HEK293 (cell line): ENCODE measurements at regions not wholly inside any gene's neighbourhood (a gene's known extent, or its start where the extent isn't known, plus 50 kb on each side); places are given as distances from the start of the nearest gene placed in this dataset.

ENCODE experiments used
- CTCF ChIA-PET: fragments of 350-600 bp; formaldehyde crosslinking; extraction: SDS; loops from one replicate; lab custom pipeline; 2021; ENCODE audit warnings: antibody characterized with exemption; lab: Yijun Ruan, JAX
- POLR2A ChIA-PET: fragments of 300-600 bp; formaldehyde crosslinking; extraction: SDS; loops from one replicate; lab custom pipeline; 2020; ENCODE audit warnings: antibody characterized with exemption, inconsistent platforms; lab: Yijun Ruan, JAX
- H3K27ac ChIP-seq: fragments of 200-500 bp; sonication (Bioruptor generic); 2 replicates; pipeline ENCODE4 v1.5.1; 2014; ENCODE audit warnings: low read depth, low read length, control low read depth, inconsistent platforms; ENCODE audit errors: extremely low read depth
- H3K36me3 ChIP-seq, 2 experiments: fragments of 200-500 bp in 1 of 2; sonication (Bioruptor generic) in 1 of 2; 1 replicate in 1 of 2; 2 replicates in 1 of 2; pipeline ENCODE4 v1.5.1; 2014 to 2017; ENCODE audit warnings: inconsistent platforms in 2 of 2, low read length in 2 of 2; ENCODE audit not compliant: control insufficient read depth in 2 of 2, insufficient read depth in 1 of 2
- H3K4me1 ChIP-seq: fragments of 200-500 bp; sonication (Bioruptor generic); 2 replicates; pipeline ENCODE4 v1.5.1; 2014; ENCODE audit warnings: mild to moderate bottlenecking, low read length, inconsistent platforms; ENCODE audit not compliant: control insufficient read depth, insufficient read depth
- H3K4me3 ChIP-seq: 2 replicates; pipeline ENCODE4 v1.5.1; 2011; ENCODE audit warnings: low read depth, mild to moderate bottlenecking, control low read depth, low read length, moderate library complexity
- H3K9me3 ChIP-seq: fragments of 200-500 bp; sonication (Bioruptor generic); 2 replicates; pipeline ENCODE4 v1.5.1; 2014; ENCODE audit warnings: low read depth, low read length, inconsistent platforms; ENCODE audit not compliant: control insufficient read depth, insufficient read depth
- AEBP2 ChIP-seq: fragments of 450-650 bp; formaldehyde crosslinking; IDR thresholded peaks from 2 replicates; pipeline ENCODE4 v1.5.1; 2016; ENCODE audit warnings: missing biosample characterization, missing genetic modification characterization, borderline replicate concordance
- ATF2 ChIP-seq: fragments of 450-650 bp; formaldehyde crosslinking; IDR thresholded peaks from 2 replicates; pipeline ENCODE4 v1.5.1; 2016; ENCODE audit warnings: missing biosample characterization, missing genetic modification characterization, low read depth
- HOXA7 ChIP-seq: sonication (generic); formaldehyde crosslinking; IDR thresholded peaks from 2 replicates; pipeline ENCODE4 v1.8.1; 2022; ENCODE audit warnings: missing genetic modification reagents, borderline replicate concordance
- PATZ1 ChIP-seq: fragments of 450-650 bp; formaldehyde crosslinking; IDR thresholded peaks from 2 replicates; pipeline ENCODE4 v1.5.1; 2016; ENCODE audit warnings: missing biosample characterization, missing genetic modification characterization
- SCRT2 ChIP-seq: fragments of 450-650 bp; formaldehyde crosslinking; IDR thresholded peaks from 2 replicates; pipeline ENCODE4 v1.5.1; 2016; ENCODE audit warnings: missing biosample characterization, missing genetic modification characterization
- SP2 ChIP-seq: fragments of 450-650 bp; formaldehyde crosslinking; IDR thresholded peaks from 2 replicates; pipeline ENCODE4 v1.5.1; 2016; ENCODE audit warnings: missing biosample characterization, missing genetic modification characterization
- SP7 ChIP-seq: fragments of 450-650 bp; formaldehyde crosslinking; IDR thresholded peaks from 2 replicates; pipeline ENCODE4 v1.5.1; 2016; ENCODE audit warnings: missing biosample characterization, missing genetic modification characterization
- ZBTB1 ChIP-seq: fragments of 450-650 bp; formaldehyde crosslinking; IDR thresholded peaks from 2 replicates; pipeline ENCODE4 v1.5.1; 2016; ENCODE audit warnings: missing biosample characterization, missing genetic modification characterization
- ZNF140 ChIP-seq: fragments of 450-650 bp; formaldehyde crosslinking; IDR thresholded peaks from 2 replicates; pipeline ENCODE4 v1.5.1; 2016; ENCODE audit warnings: missing biosample characterization, missing genetic modification characterization
- ZNF169 ChIP-seq: fragments of 450-650 bp; formaldehyde crosslinking; IDR thresholded peaks from 2 replicates; pipeline ENCODE4 v1.5.1; 2016; ENCODE audit warnings: missing biosample characterization, missing genetic modification characterization
- ZNF174 ChIP-seq: fragments of 450-650 bp; formaldehyde crosslinking; IDR thresholded peaks from 2 replicates; pipeline ENCODE4 v1.5.0; 2017; ENCODE audit warnings: missing biosample characterization, mild to moderate bottlenecking, missing genetic modification characterization
- ZNF280D ChIP-seq: fragments of 450-650 bp; formaldehyde crosslinking; IDR thresholded peaks from 2 replicates; pipeline ENCODE4 v1.5.1; 2016; ENCODE audit warnings: missing biosample characterization, missing genetic modification characterization
- ZNF37A ChIP-seq: fragments of 450-650 bp; IDR thresholded peaks from 2 replicates; pipeline ENCODE4 v1.5.1; 2018; ENCODE audit warnings: missing biosample characterization, missing genetic modification characterization
- ZNF404 ChIP-seq: fragments of 450-650 bp; formaldehyde crosslinking; IDR thresholded peaks from 2 replicates; pipeline ENCODE4 v1.5.1; 2017; ENCODE audit warnings: missing biosample characterization, missing genetic modification characterization
- ZNF48 ChIP-seq: fragments of 450-650 bp; formaldehyde crosslinking; IDR thresholded peaks from 2 replicates; pipeline ENCODE4 v1.5.1; 2016; ENCODE audit warnings: missing biosample characterization, missing genetic modification characterization
- ZNF518A ChIP-seq: fragments of 450-650 bp; formaldehyde crosslinking; conservative IDR thresholded peaks from 2 replicates; pipeline ENCODE4 v1.5.1; 2016; ENCODE audit warnings: low read depth, missing biosample characterization, missing genetic modification characterization
- ZNF521 ChIP-seq: fragments of 450-650 bp; formaldehyde crosslinking; IDR thresholded peaks from 2 replicates; pipeline ENCODE4 v1.5.1; 2017; ENCODE audit warnings: missing biosample characterization, mild to moderate bottlenecking, missing genetic modification characterization
- ZNF558 ChIP-seq: fragments of 450-650 bp; formaldehyde crosslinking; IDR thresholded peaks from 2 replicates; pipeline ENCODE4 v1.5.1; 2016; ENCODE audit warnings: missing biosample characterization, missing genetic modification characterization
- ZNF561 ChIP-seq: fragments of 450-650 bp; IDR thresholded peaks from 2 replicates; pipeline ENCODE4 v1.5.1; 2018; ENCODE audit warnings: missing biosample characterization, missing genetic modification characterization, borderline replicate concordance
- ZNF747 ChIP-seq: fragments of 450-650 bp; formaldehyde crosslinking; IDR thresholded peaks from 2 replicates; pipeline ENCODE4 v1.5.1; 2016; ENCODE audit warnings: missing biosample characterization, missing genetic modification characterization
- ZNF76 ChIP-seq: fragments of 450-650 bp; formaldehyde crosslinking; IDR thresholded peaks from 2 replicates; pipeline ENCODE4; 2016; ENCODE audit warnings: low read depth, missing biosample characterization, missing genetic modification characterization, borderline replicate concordance
- ZNF837 ChIP-seq: fragments of 450-650 bp; formaldehyde crosslinking; IDR thresholded peaks from 2 replicates; pipeline ENCODE4 v1.5.1; 2016; ENCODE audit warnings: missing biosample characterization, missing genetic modification characterization

GRCh38 chr12:58465418-58465817, 454.9 kb downstream of the LRIG3 start:
- ChIA-PET CTCF (interaction anchor here (1.0 kb wide), 1 partner anchor 23 kb away, joined by 3 read pairs; no protein-coding TSS in a partner anchor), POLR2A (no interaction called here)
- Histone ChIP-seq H3K9me3 (no peaks in the 10 kb centered on the region), H3K4me1 (no peaks in the 10 kb centered on the region), H3K27ac (no peak overlapping the region), H3K36me3 (no peaks in the 10 kb centered on the region), H3K4me3 (no peak overlapping the region)
- TF ChIP-seq HOXA7 (CRISPR knock-in tag) = no peak
- no peak for TF ChIP-seq SP7 (tag by site-specific recombination)
- no peak for TF ChIP-seq AEBP2 (tag by site-specific recombination)
- TF ChIP-seq ZNF140 (tag by site-specific recombination) = no peak
- TF ChIP-seq ZNF747 (tag by site-specific recombination) = no peak
- TF ChIP-seq SP2 (tag by site-specific recombination) = no peak
- no peak for TF ChIP-seq ZNF518A (tag by site-specific recombination)
- no peak for TF ChIP-seq ZBTB1

GRCh38 chr12:58470266-58471010, 449.9 kb downstream of the LRIG3 start:
- Histone ChIP-seq H3K4me1 (no peaks in the 10 kb centered on the region), H3K4me3 (no peak overlapping the region), H3K36me3 (no peaks in the 10 kb centered on the region), H3K9me3 (no peaks in the 10 kb centered on the region), H3K27ac (no peak overlapping the region)
- CTCF ChIA-PET = no interaction called here
- POLR2A ChIA-PET = no interaction called here
- TF ChIP-seq ZNF561 (tag by site-specific recombination) (no peak), ATF2 (no peak), PATZ1 (tag by site-specific recombination) (no peak), ZNF48 (tag by site-specific recombination) (no peak), ZNF404 (no peak), ZNF837 (tag by site-specific recombination) (no peak), ZNF280D (tag by site-specific recombination) (no peak), ZNF174 (tag by site-specific recombination) (no peak), ZNF169 (no peak), ZNF76 (tag by site-specific recombination) (no peak), ZNF558 (tag by site-specific recombination) (no peak), ZNF37A (tag by site-specific recombination) (no peak), ZNF521 (tag by site-specific recombination) (no peak), SCRT2 (tag by site-specific recombination) (no peak)
